Right renal cortex interstitium (tissue), 3 donors: ENCODE measurements at regions not wholly inside any gene's neighbourhood (a gene's known extent, or its start where the extent isn't known, plus 50 kb on each side); places are given as distances from the start of the nearest gene placed in this dataset.
A peak's percentile ranks its signal among the peaks of the same experiment; 100 is the strongest.

ENCODE experiments used
- DNase-seq, 3 donors: peaks; one replicate each; pipeline ENCODE4 v3.0.0-alpha.2; 2013; ENCODE audit warnings: low read depth in 3 of 3, low spot score in 2 of 3

DNA sequence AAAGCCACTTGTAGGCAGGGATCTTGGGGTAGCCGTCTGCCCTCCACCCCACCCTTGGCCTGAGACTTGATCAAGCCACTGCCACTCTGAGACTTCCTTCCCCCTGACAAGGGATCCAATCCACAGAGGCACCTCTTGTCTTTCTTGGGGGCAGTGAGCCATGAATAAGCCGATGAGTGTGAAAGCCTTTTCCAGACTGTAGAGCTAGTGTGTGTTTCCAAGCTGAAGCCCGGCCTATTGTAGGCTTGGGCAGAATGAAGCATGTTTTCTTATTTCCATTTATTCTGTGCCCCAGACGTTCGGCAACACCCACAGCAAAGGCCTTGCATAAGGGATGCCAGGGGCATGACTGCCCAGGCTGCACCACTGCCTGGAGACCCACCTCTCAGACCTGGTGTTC lies 991.6 kb downstream of the BCL11B start:
- no peak for DNase-seq

GRCh38 chr14:98288825-98289224 lies 983.2 kb downstream of the BCL11B start:
- DNase-seq = no peak

DNA sequence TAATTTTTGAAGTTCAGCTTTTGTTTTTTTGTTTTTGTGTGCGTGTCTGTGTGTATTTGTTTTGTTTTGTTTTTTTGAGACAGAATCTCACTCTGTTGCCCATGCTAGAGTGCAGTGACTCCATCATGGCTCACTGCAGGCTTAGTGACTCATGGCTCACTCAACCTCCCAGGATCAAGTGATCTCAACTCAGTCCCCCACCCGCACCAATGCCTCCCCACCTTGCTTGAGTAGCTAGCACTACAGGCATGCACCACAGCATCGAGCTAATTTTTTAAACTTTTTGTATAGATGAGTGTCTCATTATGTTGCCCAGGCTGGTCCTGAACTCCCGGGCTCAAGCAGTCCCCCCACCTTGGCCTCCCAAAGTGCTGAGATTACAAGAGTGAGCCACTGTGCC lies 981.4 kb downstream of the BCL11B start:
- DNase-seq = no peak

DNA sequence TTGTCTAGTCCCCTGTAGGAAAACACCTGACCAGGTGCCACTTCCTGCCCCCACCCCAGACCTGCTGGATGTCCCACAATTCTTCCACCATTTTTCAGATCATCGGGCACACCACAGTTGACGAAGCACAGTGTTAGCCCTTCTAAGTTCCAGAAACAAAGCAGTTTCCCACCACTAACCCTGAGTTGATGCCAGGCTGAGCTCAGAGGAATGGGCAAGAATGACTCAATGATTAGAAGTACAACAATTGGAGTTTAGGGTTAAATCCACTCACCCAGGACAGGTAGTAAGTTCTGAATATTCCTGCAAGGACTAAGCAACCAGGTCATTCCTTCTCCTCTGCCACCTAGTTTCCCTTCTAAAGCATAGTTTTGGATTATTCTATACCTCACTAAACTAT lies 979.8 kb downstream of the BCL11B start:
- DNase-seq = no peak

DNA sequence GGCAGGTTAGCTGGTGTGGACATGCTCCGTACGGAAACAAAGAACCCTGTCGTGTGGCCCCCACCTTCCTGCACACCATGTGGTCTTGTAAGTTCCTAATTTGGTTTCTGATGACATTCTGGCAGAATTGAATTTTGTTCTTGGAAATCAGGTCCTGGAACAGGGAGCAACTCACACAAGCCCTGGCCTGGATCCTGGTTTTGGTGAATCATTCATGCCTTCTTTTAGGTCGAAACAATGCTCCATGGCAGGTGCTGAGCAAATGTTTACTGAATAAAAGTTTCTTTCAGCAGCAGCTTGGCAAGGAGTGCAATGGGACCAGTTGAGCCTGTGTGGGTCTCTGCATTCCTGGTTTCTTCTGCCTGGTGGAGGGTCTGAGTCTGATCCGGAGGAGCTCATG lies 978.4 kb downstream of the BCL11B start:
- no peak for DNase-seq

GRCh38 chr14:98296895-98297294 lies 975.1 kb downstream of the BCL11B start:
- no peak for DNase-seq

DNA sequence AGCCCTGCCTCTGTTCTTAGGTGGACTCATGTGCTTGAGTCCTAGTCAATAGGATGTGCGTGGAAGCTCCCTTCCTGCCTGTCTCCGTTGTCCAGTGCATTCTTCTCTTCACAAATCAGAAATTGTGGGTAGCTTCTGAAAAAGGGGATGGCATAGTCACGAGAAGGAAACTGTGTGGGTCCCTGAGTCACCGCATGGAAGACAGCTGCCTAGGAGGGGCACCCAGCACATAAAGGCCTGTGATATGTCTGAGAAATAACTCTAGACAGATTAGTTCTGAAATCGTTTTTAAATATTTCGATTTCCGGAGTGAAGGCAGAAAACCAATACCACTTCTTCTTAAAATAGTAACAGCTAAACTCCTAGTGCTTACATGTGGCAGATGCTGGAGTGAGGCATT lies 974.4 kb downstream of the BCL11B start:
- no peak for DNase-seq

GRCh38 chr14:98298481-98299244 lies 973.3 kb downstream of the BCL11B start:
- no peak for DNase-seq

DNA sequence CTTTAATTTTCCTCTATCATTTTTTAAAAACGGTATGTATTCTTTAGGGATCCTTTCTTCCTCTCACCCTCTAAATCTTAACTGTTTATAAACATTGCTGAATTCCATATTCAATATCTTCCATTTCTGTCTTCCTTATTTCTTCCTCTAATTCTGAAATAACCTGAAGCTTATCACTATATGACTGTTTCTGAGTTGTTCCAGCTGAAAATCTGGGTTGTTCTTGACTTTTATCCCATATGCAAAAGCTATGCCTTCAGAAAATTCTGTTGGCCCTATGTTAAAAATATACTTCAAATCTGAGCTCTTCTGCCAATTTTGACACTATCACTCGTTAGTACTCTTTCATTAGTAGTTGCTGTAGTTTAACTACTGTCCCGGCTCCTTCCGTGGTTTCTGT lies 970.3 kb downstream of the BCL11B start:
- no peak for DNase-seq

- no peak for DNase-seq
These were observed 967.4 kb downstream of the BCL11B start for GRCh38 chr14:98304574-98304973.

DNA sequence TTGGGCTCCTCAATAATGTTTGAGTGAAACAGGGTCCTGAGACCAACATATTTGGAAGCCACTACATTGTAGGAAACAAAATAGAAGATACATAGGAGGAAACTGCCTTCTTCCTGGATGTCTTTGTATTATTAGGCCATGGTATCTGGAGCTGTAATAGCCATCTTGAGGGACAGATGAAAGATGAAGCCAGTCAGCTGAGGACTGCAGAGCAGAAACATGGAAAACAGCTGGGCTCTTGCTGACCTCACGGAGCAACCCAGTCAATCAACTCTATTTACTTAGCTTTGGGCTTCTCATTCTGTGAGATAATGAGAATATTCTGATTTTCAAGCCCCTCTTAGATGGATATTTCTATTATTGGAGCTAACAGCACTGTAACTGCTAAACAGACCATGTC lies 962.4 kb downstream of the BCL11B start:
- no peak for DNase-seq

- DNase-seq = no peak
These were observed 960.0 kb downstream of the BCL11B start for GRCh38 chr14:98312006-98312405.

DNA sequence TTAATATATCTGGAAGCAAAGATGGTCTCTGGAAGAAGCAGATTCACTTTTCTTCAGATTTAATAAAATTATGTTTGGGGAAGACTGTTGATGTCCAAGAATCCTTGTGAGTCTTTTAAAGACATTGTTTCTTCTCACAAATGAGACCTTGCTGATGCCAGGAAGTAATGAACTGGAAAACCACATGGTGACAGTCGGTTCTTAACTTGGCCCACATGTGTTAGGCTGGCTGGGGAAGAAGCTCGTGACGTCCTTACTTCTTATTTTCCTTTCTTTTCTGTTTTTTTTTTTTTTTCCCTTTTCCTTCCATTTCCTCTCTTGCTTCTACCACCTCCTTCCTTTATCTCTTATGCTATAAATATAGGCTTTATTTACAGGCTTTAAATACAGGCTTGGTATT lies 950.2 kb downstream of the BCL11B start:
- no peak for DNase-seq

- DNase-seq = no peak
These were observed 948.2 kb downstream of the BCL11B start for GRCh38 chr14:98323836-98324235.

DNA sequence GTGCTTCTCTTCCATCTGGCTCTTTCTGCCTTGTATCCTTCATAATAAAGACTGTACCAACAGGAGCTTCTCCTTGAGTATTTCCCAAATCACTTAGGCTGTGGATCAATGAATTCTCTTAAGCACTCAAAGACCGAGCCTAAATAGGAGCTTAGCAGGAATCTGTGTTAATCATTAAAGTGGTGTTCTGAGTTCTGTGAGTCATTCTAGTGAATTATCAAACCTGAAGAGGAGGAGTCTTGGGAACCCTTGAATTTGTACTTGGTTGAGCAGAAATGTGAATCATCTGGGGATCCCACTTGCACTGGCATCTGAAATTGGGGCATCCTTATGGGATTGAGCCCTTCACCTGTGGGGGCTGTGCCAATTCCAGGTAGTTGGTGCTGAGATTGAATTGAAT lies 946.2 kb downstream of the BCL11B start:
- peak in 1 of 3 donors; percentile 7 for DNase-seq

DNA sequence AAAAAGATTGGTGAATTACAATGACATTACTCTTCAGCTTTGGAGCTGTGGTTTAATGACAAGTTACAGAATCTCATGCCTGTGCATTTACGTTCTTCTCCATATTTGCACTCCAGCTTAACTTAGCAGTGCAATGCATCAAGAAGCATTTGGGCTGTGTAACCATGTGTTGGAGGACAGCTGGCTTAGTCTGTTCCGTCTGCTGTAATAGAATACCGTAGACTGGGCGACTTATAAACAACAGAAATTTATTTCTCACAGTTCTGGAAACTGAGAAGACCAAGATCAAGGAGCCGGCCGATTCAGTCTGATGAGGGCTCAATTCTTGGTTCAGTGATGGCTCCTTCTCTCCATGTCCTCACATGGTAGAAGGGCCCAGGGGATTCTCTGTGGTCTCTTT lies 943.5 kb downstream of the BCL11B start:
- DNase-seq = no peak

- no peak for DNase-seq
These were observed 937.8 kb downstream of the BCL11B start for GRCh38 chr14:98334186-98334585.

DNA sequence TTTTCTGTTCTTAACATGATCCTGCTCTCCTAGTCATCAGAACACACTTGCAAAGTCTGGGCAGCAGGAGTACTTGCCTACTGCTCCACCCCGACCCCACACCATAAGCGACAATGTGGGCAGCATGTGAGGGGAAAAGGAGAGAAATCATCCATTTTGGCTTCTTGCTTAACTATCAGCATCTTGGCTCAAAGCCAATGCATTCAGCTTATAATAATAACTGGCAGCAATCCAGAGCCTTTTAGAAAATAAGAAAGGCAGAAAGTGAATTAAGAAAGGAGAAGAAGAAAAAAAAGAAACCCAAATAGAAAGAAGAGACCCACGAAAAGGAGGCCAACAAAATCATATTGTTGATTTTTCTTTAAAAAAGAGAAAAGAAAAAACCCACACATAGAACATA lies 930.8 kb downstream of the BCL11B start:
- DNase-seq = no peak

DNA sequence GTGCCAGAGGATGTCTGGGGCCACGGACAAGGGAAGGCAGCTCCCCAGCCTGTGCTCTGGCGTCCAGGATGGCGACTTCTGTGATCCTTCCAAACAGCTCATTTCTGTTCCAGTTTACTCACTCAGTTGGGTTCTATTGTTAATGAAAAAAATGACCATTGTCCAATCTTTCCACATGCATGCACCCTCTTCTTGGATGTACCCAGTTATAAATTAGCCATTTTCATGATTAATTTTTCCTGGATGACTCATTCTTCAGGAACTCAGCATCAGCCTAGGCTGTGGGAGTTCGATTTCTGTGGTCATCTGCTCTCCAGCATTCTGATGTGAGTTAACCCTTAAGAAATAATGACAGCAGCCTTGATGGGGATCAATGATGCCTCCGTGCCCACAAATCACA lies 926.8 kb downstream of the BCL11B start:
- DNase-seq = no peak

DNA sequence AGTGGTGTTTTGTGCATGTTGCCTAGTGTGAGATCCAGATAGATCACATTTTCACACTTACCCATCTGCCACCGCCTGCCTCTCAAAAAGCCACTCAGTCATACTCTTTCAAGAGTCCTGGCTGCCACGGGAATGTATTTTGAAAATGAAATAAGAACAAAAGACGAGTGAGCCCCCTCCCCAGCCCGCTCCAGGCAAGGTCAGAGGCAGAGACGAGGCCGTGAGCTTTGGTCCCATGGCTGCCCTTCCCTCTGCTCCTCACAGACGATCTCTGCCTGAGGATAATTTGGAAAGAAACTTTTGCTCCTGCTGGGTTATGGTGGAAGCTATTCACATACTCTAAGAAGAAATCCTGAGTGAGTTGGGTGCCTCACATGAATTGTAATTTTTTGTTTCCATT lies 924.3 kb downstream of the BCL11B start:
- DNase-seq = no peak

- no peak for DNase-seq
These were observed 923.5 kb downstream of the BCL11B start for GRCh38 chr14:98348505-98348904.

DNA sequence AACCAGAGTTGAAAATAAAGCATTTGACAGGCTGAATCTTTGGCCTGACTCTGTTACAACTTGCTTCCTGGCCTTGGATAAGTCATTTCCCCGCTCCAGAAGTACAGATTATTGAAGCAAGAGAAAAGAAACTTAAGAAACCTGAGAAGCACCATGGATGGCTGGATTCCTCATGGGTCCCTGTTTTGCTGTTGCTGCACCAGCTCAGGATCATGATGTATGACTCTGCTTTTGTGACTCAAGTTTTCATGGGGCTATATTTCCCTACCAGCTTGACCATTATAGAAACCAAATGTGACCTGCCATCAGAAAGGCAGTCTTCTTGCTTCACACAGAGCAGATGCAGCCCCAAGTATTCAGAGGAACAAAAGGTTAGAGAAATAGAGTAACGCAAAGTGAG lies 921.8 kb downstream of the BCL11B start:
- DNase-seq = no peak

DNA sequence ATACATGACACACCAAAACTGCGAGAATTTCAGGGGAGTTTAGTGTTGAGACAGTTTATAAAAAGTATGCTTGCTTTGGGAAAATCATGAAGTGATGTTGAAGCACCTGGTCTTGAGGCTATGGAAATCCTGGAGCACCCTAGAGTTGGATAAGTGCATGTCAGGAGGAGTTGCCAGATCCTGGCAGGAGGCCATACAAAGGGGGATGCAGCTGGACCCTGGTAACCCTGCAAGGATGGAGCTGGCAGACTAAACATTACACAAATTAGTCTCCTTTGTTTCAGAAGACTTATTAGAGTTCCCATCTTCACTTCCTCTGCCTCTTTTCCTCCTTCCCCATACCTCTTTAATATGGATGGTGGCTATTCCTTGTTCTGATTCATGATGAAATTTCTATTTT lies 907.0 kb downstream of the BCL11B start:
- DNase-seq = no peak
